Thymus (tissue), 11 donors: ENCODE measurements at regions not wholly inside any gene's neighbourhood (a gene's known extent, or its start where the extent isn't known, plus 50 kb on each side); places are given as distances from the start of the nearest gene placed in this dataset.

ENCODE experiments used
- DNase-seq, 9 donors: peaks; one replicate each; pipeline ENCODE4 v3.0.0-alpha.2; 2013; ENCODE audit warnings: low spot score in 9 of 9, low read depth in 6 of 9, missing footprints in 1 of 9
- H3K27ac ChIP-seq, 2 donors: one replicate each; pipeline ENCODE4 v1.5.1; 2013; ENCODE audit warnings: control low read depth in 1 of 2, low read depth in 1 of 2, low read length in 1 of 2, mild to moderate bottlenecking in 1 of 2, moderate library complexity in 1 of 2
- H3K27me3 ChIP-seq, 2 donors: one replicate each; pipeline ENCODE4 v1.5.1; 2013; ENCODE audit warnings: low read length in 1 of 2; ENCODE audit not compliant: control insufficient read depth in 2 of 2, insufficient read depth in 1 of 2
- H3K36me3 ChIP-seq, 2 donors: one replicate each; pipeline ENCODE4 v1.5.1; 2013; ENCODE audit warnings: low read length in 1 of 2, mild to moderate bottlenecking in 1 of 2, moderate library complexity in 1 of 2; ENCODE audit not compliant: control insufficient read depth in 2 of 2, insufficient read depth in 2 of 2
- H3K4me1 ChIP-seq, 2 donors: one replicate each; pipeline ENCODE4 v1.5.1; 2013; ENCODE audit warnings: low read length in 2 of 2; ENCODE audit not compliant: control insufficient read depth in 2 of 2, insufficient read depth in 2 of 2
- H3K4me3 ChIP-seq, 2 donors: one replicate each; pipeline ENCODE4 v1.5.1; 2013; ENCODE audit warnings: low read length in 2 of 2, control low read depth in 1 of 2, mild to moderate bottlenecking in 1 of 2
- H3K9me3 ChIP-seq, 2 donors: one replicate each; pipeline ENCODE4 v1.5.1; 2013; ENCODE audit warnings: low read length in 1 of 2, mild to moderate bottlenecking in 1 of 2; ENCODE audit not compliant: control insufficient read depth in 2 of 2, insufficient read depth in 1 of 2
- WGBS: extraction: QIAGEN DNeasy Blood & Tissue Kit; methylation state at CpG from one replicate; pipeline ENCODE4 v1.1.7; 2013; 5-methylcytosine and 5-hydroxymethylcytosine counted together
- donor health status: healthy.

DNA sequence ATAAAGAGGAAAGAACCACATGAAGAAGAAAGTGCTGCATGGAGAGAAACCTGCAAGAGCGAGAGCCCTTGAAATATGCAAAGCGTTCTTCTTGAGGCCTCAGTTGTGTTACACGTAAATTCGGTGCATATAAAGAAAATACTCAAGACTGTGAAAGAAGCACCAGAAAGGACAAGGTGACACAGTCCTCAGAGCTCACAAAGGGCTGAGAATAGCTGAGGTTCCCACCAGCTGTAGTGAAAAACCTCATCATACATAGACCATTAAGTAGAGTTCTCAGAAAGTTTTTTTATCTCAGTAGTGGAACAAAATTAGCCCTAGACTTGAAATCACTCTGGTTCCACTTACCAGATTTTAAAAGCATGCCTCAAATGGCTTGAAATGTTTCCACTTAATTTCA, 980.7 kb upstream of the CRIM1 start:
- Histone ChIP-seq H3K36me3 (no peaks in the 10 kb centered on the region), H3K4me3 (no peak overlapping the region), H3K27ac (no peak overlapping the region), H3K27me3 (no peaks in the 10 kb centered on the region), H3K9me3 (peaks cover 0 to 1% of the 10 kb centered on the region in 2 donors), H3K4me1 (no peaks in the 10 kb centered on the region)
- 98% methylated on average over 4 of the region's 4 CpGs for WGBS
- DNase-seq: no peak

DNA sequence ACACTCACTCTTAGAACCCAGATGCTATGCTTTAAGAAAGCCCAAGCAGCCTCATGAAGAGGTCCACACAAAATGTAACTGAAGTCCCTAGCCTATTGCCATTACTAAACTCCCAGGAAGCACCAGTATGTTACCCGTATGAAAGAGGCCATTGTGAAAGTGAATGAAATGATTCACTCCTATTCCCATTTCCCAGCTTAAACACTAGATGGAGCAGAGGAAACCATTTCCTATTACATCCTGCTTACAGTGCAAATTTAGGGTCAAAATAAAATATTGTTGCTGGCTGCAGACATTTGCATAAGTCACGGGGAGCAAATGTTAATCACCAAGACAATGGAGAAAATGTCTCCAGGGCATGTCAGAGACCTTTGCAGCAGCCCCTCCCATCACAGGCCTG, 989.7 kb upstream of the CRIM1 start:
- DNase-seq: no peak
- Histone ChIP-seq H3K4me1 (no peaks in the 10 kb centered on the region), H3K27me3 (no peaks in the 10 kb centered on the region), H3K9me3 (peaks cover 0 to 6% of the 10 kb centered on the region in 2 donors), H3K27ac (no peak overlapping the region), H3K4me3 (no peak overlapping the region), H3K36me3 (no peaks in the 10 kb centered on the region)
- WGBS: 69% methylated on average over 2 of the region's 2 CpGs

DNA sequence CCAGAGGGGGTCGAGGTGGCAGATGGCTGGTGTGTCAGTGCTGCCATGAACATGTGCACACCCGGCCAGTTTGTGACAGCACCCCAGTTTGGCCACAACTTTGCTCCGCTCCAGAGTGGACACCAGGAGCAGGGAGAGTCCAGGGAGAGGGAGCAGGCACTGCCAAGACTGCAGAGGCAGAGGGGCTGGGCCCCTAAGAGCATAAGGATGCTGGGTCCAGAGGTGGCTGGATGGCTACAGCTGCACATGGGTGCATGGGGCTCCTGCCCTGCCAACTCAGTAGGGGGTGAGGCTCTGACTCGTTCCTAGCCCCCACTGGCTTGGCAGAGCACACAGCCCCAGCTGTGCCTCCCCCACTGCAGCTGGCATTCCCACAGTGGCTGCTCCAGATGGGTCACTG, 999.2 kb upstream of the CRIM1 start:
- WGBS: 87% methylated on average over 4 of the region's 4 CpGs
- no peak for DNase-seq
- no peaks in the 10 kb centered on the region for H3K36me3 ChIP-seq
- H3K4me3 ChIP-seq: no peak overlapping the region
- peaks cover 0 to 18% of the 10 kb centered on the region in 2 donors for H3K9me3 ChIP-seq
- H3K27ac ChIP-seq: no peak overlapping the region
- H3K4me1 ChIP-seq: no peaks in the 10 kb centered on the region
- no peaks in the 10 kb centered on the region for H3K27me3 ChIP-seq

DNA sequence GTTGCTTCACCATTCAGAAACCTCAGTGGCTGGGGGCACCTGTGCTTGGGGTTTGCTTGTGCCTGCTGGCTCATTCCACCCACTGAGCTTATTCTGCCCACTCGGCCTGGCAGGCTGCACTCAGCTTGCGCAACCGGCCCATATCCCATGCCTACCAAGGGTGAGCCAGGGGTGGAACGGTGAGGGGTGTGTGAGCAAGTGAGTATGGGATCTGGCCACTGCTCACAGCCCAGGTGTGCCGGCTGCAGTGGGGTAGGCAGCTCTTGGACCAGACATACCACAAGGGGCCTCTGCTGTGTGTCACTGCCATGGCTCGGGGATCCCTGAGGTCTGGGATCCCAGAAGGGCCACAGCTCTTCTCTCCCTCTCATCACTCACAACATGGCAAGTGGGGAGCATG, 1000.5 kb upstream of the CRIM1 start:
- Histone ChIP-seq H3K9me3 (peaks cover 0 to 18% of the 10 kb centered on the region in 2 donors), H3K4me3 (no peak overlapping the region), H3K27ac (no peak overlapping the region), H3K4me1 (no peaks in the 10 kb centered on the region), H3K36me3 (no peaks in the 10 kb centered on the region), H3K27me3 (no peaks in the 10 kb centered on the region)
- WGBS: 95% methylated on average over 6 of the region's 6 CpGs
- DNase-seq: no peak

DNA sequence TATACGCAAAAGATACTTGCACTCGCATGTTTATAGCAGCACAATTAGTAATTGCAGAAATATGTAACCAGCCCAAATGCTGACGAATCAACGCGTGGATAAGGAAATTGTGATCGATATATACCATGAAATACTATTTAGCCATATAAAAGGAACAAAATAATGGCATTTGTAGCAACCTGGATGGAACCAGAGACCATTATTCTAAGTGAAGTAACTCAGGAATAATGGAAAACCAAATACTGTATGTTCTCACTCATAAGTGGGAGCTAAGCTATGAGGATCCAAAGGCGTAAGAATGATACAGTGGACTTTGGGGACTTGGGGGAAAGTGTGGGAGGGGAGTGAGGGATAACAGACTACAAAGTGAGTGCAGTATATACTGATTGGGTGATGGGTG, 1008.0 kb upstream of the CRIM1 start:
- Histone ChIP-seq H3K27me3 (no peaks in the 10 kb centered on the region), H3K4me3 (no peak overlapping the region), H3K9me3 (peaks cover 0 to 10% of the 10 kb centered on the region in 2 donors), H3K27ac (no peak overlapping the region), H3K36me3 (no peaks in the 10 kb centered on the region), H3K4me1 (no peaks in the 10 kb centered on the region)
- 91% methylated on average over 7 of the region's 7 CpGs for WGBS
- DNase-seq: no peak

DNA sequence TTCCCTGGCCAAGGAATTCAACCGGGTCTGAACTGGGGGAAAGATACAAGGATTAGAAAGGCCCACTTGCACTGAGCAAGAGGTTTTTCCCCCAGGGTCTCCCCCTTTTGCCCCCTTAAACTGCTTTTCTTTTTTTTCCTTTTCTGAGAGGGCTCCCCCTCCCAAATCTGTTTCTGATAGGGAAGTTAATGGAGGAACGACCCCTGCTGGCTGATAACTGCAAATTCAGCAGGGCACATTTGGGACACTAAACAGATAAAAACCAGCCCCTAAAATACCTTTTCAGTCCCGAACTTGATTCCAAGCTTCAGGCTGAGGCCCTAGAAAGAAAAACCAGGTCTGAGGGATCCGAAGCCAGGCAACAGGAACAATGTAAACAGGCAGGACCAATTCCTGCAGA, 1012.4 kb upstream of the CRIM1 start:
- H3K4me3 ChIP-seq: no peak overlapping the region
- H3K27ac ChIP-seq: no peak overlapping the region
- H3K4me1 ChIP-seq: no peaks in the 10 kb centered on the region
- peaks cover 0 to 16% of the 10 kb centered on the region in 2 donors for H3K9me3 ChIP-seq
- H3K36me3 ChIP-seq: no peaks in the 10 kb centered on the region
- 69% methylated on average over 4 of the region's 4 CpGs for WGBS
- DNase-seq: no peak
- no peaks in the 10 kb centered on the region for H3K27me3 ChIP-seq

DNA sequence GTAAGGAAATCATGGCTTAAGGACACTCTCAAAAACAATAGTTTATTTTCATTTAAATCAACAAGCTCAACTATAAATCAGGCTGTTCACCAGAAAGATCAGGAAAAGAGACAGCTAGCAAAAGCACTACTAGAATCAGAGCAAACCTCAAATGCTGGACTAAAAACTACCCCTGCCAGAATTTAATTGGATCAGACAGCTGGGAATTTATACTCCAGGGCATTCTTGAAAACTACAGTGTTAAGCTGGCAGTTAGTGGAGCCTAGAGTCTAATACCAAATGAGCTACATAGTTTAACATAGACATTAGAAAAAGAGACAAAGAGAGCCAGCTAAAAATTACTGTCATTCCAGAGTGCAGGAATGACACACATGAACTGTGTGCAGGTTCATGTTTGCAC, 1016.4 kb upstream of the CRIM1 start:
- H3K4me1 ChIP-seq: no peaks in the 10 kb centered on the region
- H3K9me3 ChIP-seq: peaks cover 0 to 16% of the 10 kb centered on the region in 2 donors
- H3K36me3 ChIP-seq: no peaks in the 10 kb centered on the region
- H3K4me3 ChIP-seq: no peak overlapping the region
- no peak overlapping the region for H3K27ac ChIP-seq
- no peak for DNase-seq
- no peaks in the 10 kb centered on the region for H3K27me3 ChIP-seq

DNA sequence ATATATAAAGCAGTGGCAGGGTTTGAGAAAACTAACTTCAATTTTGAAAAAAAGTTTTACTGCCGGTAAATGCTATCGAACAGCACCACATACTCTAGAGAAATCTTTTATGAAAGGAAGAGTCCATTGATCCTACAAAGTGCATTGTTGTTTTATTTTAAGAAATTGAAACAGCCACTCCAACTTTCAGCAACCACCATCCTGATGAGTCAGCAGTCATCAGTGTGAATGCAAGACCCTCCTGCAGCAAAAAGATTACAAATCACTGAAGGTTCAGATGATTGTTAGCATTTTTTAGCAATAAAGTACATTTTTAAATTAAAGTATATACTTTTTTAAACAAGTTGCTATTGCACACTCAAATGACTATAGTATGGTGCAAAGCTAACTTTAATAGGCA, 1017.7 kb upstream of the CRIM1 start:
- DNase-seq: no peak
- peaks cover 0 to 9% of the 10 kb centered on the region in 2 donors for H3K9me3 ChIP-seq
- no peak overlapping the region for H3K27ac ChIP-seq
- WGBS: 98% methylated on average over 2 of the region's 2 CpGs
- no peaks in the 10 kb centered on the region for H3K4me1 ChIP-seq
- H3K4me3 ChIP-seq: no peak overlapping the region
- H3K36me3 ChIP-seq: no peaks in the 10 kb centered on the region
- no peaks in the 10 kb centered on the region for H3K27me3 ChIP-seq

- Histone ChIP-seq H3K4me1 (no peaks in the 10 kb centered on the region), H3K27ac (no peak overlapping the region), H3K36me3 (no peaks in the 10 kb centered on the region), H3K27me3 (no peaks in the 10 kb centered on the region), H3K9me3 (no peaks in the 10 kb centered on the region), H3K4me3 (no peak overlapping the region)
- 96% methylated on average over 1 of the region's 1 CpG for WGBS
- DNase-seq: no peak
Measured at GRCh38 chr2:35314049-35314448, 1041.5 kb upstream of the CRIM1 start.

DNA sequence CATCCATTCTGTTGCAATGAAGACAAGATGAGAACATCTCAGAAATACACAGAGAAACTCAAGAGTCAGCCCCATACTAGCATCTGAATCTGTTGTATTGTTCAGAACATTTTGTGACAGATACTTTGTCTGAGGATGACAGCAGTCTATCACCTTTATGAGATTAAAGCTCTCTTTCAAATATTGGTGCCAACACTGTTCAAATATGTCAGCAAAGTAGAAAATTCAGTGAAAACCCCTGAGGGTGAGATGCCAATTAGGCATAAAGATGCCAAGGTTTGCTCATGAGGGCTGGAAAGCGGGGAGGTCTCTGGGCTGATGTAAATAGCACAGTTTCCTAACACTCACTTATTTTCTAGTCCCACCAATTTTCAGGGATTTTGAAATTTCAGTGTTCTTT, 1054.2 kb upstream of the CRIM1 start:
- Histone ChIP-seq H3K36me3 (no peaks in the 10 kb centered on the region), H3K27me3 (no peaks in the 10 kb centered on the region), H3K27ac (no peak overlapping the region), H3K4me3 (no peak overlapping the region), H3K4me1 (no peaks in the 10 kb centered on the region), H3K9me3 (no peaks in the 10 kb centered on the region)
- WGBS: 93% methylated on average over 1 of the region's 1 CpG
- no peak for DNase-seq
